NCI-H2029 (cell line): ENCODE measurements at regions not wholly inside any gene's neighbourhood (a gene's known extent, or its start where the extent isn't known, plus 50 kb on each side); places are given as distances from the start of the nearest gene placed in this dataset.

Experiments used
- DNase-seq: peaks from one replicate; lab custom pipeline; 2025; lab: John Stamatoyannopoulos, UW

- DNase-seq: no peak
Measured at GRCh38 chrX:39144956-39145355, 343.7 kb downstream of the MID1IP1 start.

GRCh38 chrX:39145859-39146258, 344.6 kb downstream of the MID1IP1 start:
- DNase-seq: no peak

- no peak for DNase-seq
Measured at GRCh38 chrX:39149761-39150160, 348.5 kb downstream of the MID1IP1 start.

- DNase-seq: no peak
Measured at GRCh38 chrX:39150220-39150619, 349.0 kb downstream of the MID1IP1 start.

- no peak for DNase-seq
Measured at GRCh38 chrX:39150621-39151020, 349.4 kb downstream of the MID1IP1 start.

GRCh38 chrX:39152106-39152649, 350.9 kb downstream of the MID1IP1 start:
- DNase-seq: no peak

- DNase-seq: no peak
Measured at GRCh38 chrX:39156051-39156450, 354.8 kb downstream of the MID1IP1 start.

- no peak for DNase-seq
Measured at GRCh38 chrX:39157006-39157405, 355.7 kb downstream of the MID1IP1 start.

- DNase-seq: no peak
Measured at GRCh38 chrX:39157796-39158195, 356.5 kb downstream of the MID1IP1 start.

GRCh38 chrX:39158801-39159657, 357.8 kb downstream of the MID1IP1 start:
- no peak for DNase-seq

GRCh38 chrX:39159921-39160507, 358.8 kb downstream of the MID1IP1 start:
- no peak for DNase-seq

GRCh38 chrX:39161611-39162255, 360.5 kb downstream of the MID1IP1 start:
- DNase-seq: no peak

- no peak for DNase-seq
Measured at GRCh38 chrX:39162322-39162735, 361.1 kb downstream of the MID1IP1 start.

- DNase-seq: no peak
Measured at GRCh38 chrX:39163581-39164126, 362.4 kb downstream of the MID1IP1 start.

- no peak for DNase-seq
Measured at GRCh38 chrX:39164212-39164611, 363.0 kb downstream of the MID1IP1 start.

GRCh38 chrX:39165185-39165584, 363.9 kb downstream of the MID1IP1 start:
- no peak for DNase-seq

GRCh38 chrX:39165773-39166172, 364.5 kb downstream of the MID1IP1 start:
- no peak for DNase-seq

- DNase-seq: no peak
Measured at GRCh38 chrX:39167791-39168190, 366.5 kb downstream of the MID1IP1 start.

GRCh38 chrX:39168609-39169008, 367.4 kb downstream of the MID1IP1 start:
- no peak for DNase-seq

- no peak for DNase-seq
Measured at GRCh38 chrX:39169976-39170375, 368.7 kb downstream of the MID1IP1 start.

GRCh38 chrX:39170464-39170863, 369.2 kb downstream of the MID1IP1 start:
- no peak for DNase-seq

GRCh38 chrX:39171686-39172085, 370.4 kb downstream of the MID1IP1 start:
- DNase-seq: no peak
